Fibroblast of skin of right biceps (primary cell): ENCODE measurements at regions not wholly inside any gene's neighbourhood (a gene's known extent, or its start where the extent isn't known, plus 50 kb on each side); places are given as distances from the start of the nearest gene placed in this dataset.
A peak's percentile ranks its signal among the peaks of the same experiment; 100 is the strongest.

Source experiments
- DNase-seq: peaks from one replicate; pipeline ENCODE4 v3.0.0-alpha.2; 2013

DNA sequence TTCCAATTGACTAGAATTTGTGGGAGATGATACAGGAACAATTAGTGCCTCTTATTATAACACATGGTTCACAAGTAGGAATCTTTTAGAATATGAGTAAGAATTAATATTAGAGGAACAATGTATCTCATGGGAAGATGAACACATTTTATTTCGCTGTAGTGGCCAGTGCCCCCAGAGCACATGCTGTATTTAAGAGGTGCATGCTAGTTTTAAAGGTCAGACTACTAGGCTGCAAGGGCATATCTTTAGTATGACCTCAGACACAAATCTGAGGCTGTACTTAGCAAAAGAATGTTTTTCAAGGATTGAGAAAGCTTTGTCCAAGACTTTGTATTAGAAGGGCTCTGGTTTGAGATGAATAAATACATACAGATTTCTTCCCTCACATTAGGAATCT, 586.9 kb downstream of the CCER1 start:
- no peak for DNase-seq

DNA sequence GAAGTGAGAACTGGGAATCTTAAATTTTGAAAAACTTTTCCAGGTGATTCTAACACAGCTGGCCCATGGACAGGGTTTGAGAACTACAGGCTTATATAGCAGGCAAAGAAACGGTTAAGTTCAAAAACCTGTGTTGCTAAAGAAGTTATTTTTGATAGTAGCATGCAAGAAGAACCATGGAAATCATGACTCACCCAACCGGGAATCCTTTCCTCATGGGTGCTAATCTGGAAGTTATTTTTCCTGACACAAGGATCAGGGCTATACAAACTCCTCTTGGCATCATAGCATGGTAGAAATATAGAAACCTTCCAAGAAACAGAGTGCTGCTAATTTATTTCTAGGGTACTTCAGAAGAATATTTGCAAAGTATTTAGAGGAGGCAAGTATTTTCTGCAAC, 588.7 kb downstream of the CCER1 start:
- peak; percentile 74 for DNase-seq

DNA sequence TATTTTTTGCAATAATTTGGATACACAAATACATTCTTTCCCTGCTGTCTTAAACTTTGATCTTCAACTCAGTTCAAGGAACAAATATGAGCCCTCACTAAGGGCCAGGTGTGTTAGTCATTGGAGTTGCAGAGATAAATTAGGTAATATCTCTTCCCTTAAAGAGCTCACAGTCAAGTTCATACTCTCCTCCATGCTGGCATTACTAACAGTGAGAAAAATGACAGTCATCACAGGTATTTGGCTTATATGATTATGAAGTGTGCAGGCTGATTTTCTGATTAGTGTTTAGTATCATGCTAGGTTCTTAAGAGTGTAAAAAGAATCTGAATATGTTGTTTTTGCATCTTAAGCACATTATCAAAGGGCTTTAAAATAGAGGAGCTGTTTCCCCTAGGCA, 594.7 kb downstream of the CCER1 start:
- no peak for DNase-seq

DNA sequence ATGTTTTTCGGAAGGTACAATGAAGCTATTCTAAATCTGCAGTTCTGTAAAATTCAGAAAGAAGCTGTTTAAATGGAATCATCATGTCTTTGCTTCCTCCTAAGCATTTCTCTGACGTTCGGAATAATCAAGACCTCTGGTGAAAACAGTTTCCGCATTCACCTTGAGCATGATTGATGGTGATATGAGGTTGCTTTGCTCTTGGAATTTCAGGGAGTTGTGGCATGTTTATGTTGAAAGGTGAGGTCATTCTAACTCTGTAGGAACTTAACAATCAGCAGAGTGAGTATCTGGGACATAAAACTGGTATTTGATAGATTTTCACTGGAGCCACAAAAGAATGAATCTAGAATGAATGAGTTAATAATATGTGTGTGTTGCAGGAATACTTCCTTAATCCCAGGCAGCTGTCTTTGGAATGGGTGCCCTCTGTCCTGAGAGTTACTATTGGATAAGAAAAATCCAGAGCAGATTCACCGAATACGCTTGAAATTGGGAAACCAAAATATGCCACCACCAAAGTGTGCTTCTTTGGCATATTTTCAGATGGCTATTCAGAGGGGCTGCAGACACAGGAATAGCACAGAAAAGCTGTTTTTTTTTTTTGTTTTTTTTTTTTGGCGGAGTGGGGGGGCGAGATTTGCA, 599.1 kb downstream of the CCER1 start:
- no peak for DNase-seq

DNA sequence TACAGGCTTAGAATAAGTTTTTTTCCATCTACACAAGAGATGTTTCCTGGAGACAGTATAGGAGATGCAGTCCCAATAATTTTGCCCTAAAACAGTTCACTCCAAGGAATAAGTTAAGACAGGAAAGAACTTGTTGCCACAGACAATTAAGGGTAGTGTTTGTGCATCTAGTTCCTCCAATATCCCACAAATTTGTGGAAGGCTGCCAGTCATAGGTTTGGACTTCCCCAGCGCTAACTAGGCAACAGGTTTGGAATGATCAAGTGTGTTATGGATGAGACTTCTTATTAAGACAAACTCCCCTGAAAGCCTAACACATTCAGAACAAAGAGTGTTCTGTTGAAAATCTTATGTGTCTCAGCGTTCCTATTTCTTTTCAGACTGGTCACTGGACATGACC, 611.0 kb downstream of the CCER1 start:
- DNase-seq = no peak

DNA sequence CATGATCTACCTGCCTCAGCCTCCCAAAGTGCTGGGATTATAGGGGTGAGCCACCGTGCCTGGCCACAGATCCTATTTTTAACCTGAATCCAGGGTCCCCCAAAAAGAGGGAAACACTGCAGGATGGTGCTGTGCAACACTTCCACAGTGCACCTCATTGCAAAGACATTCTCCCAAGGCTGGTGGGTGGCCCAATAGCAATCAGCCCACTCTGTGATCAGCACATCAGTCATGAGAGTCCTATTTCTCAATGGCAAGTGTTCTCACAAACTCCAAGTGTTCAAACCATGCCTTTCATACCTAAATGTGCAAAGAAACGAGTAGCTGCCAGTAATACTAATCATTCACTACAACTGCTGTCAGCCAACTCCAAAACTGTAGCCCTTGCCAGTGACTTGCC, 612.9 kb downstream of the CCER1 start:
- no peak for DNase-seq

DNA sequence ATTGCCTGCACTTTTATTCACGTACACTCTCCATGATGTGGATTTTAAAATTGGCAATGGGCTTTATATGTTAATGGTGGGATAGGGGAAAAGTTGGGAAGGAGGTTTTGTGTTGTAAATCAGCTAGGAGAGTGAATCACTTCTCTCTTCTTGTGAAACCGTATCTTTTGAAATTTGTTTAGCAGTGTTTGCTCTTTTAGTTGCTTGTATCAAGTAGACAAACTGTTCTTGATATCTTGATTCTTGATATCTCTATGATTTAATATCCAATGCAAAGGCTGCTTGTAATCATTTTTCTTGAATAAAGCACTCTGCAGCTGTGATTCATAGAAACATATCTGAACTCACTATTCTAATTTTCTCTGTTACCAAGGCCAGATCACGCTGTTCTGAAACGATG, 615.1 kb downstream of the CCER1 start:
- DNase-seq = no peak

DNA sequence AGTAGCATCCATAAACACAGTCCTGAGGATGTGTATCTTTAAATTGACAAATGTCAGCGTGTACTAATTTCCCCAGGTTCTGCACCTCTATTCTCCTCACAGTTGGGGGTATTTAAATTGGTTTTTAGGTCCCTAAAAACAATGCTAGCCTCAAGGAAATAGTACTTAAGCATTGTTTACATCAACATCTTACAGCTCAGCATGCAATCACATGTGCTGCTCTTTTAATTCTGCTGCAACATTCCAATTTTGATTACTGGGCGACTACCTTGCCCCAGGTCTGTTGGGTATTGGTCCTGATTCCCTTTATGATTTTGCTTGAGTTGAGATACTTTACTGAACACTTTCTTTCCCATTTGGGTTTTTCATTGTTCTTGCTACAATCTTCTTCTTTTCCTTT, 616.6 kb downstream of the CCER1 start:
- DNase-seq = no peak

DNA sequence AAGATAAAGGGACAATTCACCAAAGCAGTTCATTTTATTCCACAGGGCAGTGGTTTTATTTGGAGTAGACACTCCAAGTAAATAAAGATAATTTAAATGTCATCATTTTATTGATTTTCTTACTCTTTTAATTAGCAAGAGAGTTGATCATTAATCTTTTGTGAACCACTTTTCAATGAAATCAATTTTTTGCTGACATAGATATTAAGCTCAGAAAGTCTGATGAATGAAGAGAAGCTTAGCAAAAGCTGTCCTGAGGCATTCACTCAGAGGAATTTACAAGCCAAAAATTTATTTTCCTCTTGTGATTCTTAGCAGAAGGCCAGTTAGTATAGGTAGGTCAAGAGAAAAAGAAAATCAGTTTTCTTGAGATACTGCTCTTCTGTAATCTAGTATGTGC, 618.0 kb downstream of the CCER1 start:
- DNase-seq = no peak

DNA sequence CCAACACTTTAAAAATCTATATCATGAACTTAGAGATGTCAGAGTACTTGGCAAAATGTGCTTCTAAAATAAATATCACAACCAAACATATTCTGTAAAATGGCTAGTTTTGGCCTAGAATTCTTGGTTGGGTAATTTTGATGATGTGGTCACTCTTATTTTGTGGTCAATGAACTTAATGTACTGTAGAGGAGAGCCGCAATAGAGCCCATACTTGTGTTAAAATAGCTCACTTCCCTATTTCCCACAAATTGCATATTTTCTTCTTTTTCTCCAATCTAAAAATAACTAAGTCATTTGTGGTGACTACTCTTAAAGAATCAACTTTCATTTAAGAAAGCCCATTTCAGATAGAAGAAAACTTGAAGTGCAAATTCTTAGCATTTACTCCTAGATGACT, 619.4 kb downstream of the CCER1 start:
- peak; percentile 71 for DNase-seq

DNA sequence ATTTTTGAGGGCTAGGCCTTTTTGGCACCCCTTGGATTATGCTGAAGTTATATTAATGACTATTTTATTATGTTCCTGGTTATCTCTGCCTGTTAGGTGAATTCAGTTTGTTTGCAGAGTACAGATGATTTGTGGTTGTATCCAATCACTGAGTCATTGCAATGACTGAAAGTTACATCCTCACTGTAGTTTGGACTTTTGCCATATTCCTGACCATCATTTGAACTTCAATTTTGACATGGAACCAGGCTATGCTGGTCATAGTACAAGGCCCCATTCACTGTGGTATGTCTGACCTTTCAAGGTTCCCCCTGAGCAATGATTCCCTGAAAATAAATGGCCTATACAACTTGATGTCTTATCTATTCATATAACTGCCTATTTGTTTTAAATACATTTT, 621.0 kb downstream of the CCER1 start:
- peak; percentile 60 for DNase-seq

DNA sequence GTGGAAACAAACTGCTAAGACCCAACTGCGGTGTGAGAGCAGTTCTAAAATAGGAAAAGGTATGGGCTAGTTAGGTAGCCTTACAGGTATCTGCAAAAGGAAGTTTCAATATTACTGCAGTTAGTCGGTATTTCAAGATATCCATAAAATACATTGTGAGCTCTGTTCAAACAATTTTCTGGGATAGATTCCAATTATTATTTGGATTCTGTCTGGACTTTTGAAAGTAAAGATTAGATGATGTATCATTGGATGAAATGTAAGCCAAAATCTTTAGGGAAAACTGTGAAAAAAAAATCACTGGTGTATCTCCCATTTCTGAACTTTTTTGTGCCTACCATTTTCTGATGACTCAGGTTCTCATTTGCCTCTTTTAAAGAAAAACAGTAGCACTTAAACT, 621.6 kb downstream of the CCER1 start:
- DNase-seq = peak; percentile 36

DNA sequence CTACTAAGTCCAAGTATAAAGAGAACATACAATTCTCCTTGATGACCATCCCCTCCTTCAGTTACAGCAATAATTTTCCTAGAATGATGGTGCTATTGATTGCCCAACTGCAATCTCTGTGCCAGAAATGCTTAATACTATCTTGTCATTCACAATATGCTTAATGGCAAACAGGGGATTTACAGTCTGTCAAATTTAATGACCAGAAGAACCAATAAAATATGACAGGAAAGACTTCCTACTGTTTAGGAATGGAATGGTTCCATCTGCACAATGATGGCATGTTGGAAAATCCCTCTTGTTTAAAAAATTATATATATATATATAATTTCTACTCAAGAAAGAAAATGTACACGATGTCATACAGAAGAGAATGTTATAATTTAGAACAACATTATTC, 623.2 kb downstream of the CCER1 start:
- DNase-seq = peak; percentile 1

DNA sequence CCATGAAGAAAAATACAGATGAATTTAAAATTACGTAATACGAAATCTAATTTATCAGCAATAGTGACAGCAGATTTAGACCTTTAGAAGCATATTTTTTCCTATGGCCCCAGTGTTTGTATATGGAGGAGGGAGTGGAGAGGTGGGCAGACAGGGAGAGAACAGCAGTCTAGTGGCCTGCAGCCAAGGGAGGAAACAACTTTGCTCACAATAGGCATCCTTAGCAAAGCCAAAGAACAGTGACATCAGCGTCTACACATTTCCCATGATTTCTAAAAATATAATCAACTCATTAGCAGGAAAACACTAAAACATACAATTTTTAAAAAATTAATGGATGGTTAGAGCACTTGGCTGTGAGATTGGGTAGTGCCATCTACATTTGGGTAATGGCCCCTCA, 622.6 kb upstream of the ATP2B1 start:
- DNase-seq = peak; percentile 6

DNA sequence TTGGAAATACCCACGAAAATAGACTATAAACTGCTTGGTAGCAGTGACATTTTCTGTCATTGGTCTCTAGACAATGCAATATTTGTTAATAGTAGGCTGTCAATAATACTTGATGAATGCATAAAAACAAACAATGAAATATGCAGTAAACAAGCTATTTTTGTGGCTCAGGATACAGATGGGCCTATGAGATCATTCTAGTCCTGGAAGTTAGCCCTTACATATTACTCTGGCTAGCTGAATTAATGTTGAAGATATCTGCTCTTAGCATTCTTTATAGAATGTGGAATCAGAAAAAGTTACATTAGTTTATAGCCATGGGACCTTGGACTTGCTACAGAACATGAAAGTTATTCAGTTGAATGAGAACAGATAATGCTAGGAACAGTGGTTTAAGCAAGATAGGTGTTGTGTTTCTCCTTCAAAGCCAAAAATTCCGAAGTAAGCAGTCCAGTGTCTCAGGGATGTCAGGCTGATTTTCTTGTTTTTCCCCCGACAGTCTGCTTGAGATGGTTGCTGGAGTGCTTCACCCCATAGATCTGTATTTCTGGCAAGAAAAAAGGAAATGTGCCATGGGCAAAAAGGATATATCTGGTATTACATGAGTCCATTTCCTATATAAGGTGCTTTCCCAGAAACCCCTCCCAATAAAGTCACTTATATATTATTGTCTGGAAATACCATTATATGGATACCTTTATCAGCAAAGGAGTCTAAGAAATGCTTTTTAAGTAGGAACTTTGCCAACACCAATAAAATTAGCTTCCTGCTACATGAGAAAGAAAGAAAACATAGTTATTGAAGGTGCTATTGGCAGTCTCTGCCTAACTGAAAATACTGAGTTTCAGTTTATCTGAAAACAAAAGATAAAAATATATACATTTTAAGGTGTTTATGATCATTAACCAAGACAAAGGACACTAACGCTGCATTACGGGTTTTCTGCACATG, 619.4 kb upstream of the ATP2B1 start:
- DNase-seq = no peak

DNA sequence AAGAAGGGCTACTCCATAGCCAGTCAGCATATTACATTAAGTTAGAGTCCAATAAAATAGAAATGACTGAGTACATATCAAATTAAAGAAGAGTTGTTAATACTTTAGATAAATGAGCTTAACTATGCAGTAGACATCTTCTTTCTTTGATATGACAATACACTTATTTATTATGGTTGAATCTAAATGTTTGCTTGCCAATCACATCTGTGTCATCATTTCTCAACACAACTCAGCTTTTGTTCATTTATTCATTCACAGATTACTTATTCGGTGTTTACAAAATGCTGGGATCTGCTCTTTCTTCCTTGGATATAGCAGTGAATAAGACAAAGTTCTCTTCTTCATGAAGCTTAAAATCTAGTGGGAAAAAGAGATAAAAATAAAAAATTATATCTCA, 614.6 kb upstream of the ATP2B1 start:
- no peak for DNase-seq

DNA sequence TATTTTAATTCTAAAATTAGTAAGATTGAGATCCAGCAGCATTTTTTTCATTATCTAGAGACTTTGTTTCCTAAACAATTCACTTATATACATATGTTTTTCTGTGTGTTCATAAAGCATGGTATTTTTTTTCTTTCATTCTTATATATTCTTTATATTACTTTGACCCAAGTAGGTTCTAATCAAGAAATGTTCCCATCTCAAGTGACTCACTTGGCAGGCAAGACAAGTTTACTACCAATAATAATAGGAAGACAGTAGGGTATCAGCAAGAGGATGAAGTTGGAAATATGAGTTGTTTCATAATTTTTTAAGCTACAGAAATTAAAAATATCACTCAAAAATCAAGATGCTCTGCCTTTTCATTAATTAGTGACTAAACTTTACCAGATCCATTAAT, 613.4 kb upstream of the ATP2B1 start:
- no peak for DNase-seq

DNA sequence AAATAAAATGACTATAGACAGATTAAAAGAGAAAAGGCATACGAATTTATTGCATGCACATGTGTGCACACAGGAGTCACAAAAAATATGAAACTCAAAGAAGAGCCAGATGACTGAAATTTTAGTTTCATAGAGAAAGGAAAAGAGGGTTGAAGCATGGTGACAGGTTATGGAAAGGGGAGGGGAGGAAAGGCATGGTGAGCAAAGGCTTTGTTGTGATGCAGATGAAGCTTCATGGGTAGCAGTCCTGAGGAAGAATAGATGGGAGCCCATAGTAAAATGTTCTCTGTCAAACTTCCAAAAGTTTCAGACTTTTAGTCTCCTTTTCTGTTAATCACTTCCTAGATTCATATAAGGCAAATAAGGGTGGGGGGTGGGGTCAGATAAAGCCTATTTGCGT, 612.7 kb upstream of the ATP2B1 start:
- DNase-seq = no peak

DNA sequence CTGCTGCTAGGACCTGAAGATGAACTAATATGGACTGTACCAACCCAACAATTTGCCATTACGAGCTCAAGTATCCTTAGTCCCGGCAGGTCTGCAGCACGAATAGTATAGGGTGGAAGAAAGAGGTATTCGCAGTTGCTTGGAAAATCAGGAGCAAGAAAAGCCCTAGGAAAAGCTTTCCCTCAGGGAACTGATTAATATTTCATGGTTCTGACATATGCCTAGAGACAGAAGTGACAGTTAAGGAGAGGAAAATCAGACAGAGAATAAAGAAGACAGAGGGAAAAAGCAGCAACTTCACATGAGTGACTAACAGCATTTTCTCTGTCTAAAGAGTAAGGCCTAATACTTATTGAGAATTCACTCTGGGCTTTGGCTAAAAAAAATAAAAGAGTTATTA, 602.9 kb upstream of the ATP2B1 start:
- no peak for DNase-seq

DNA sequence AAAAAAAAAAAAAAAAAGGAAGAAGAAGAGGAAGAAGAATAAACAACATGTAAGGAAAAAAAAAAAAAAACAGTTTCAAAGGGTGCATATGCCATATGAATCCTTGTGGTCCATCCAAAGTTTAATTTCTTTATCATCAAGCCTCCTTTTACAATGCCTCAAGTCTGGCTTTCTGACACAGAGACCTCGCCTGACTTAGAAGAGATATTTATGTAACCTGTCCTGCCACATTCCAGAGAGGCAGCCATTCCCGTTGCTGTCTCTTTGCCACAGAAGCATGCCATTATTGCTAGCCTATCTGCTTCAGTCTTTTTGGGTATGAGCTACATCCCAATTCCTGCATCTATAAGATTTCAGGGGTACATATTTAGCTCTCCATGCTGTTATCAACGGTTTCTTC, 596.7 kb upstream of the ATP2B1 start:
- DNase-seq = no peak

DNA sequence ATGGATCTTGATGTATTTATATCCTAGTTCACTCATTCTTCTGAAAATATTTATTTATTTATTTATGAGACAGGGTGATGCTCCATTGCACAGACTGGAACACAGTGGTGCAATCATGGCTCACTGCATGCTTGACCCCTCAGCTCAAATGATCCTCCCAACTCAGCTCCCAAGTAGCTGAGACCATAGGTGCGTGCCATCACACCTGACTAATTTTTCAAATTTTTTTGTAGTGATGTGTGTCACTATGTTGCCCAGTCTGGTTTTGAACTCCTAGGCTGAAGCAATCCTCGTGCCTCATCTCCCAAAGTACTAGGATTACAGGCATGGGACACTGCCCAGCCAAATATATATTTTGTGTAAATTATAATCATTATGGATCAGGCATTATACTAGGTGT, 595.6 kb upstream of the ATP2B1 start:
- no peak for DNase-seq

DNA sequence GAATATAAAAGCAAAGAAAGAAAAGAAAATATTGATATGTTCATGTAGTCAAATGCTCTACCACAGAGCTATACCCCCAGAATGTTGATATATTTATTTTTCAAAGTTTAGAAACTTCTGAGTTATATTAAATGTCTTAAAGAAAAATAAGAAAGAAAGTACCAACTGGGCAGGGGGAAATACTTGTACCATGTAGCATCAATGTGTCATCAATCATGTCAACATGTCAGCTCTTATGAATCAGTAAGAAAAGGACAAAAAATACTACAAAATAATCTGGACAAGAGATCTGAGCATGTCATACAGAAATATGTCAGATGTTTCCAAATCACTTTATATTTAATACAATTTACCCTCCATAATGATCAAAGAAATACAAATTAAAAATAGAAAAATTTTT, 595.1 kb upstream of the ATP2B1 start:
- no peak for DNase-seq

DNA sequence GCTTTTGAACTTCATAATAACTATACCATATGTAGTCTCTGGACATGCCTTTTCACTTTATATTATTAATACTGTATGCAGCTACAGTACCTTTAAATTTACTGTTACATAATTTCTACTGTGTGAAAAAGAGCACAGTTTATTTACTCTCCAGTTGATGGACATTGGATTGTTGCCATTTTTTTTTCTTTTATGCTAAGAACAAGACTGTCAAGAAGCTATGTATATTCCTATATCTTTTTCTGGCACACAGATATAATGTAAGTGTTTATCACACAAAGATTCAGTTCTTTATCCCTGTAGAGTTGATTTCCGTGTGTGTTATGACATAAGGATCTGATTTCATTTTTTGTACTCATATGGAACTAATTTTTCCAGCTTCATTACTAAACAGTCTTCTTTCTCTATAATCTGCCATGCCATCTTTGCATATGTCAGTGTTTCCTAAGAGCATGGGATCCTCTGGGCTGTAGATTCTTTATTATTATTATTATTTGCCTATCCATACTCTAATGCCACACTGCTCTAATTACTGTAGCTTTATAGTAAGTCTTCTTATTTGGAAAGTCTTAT, 593.0 kb upstream of the ATP2B1 start:
- DNase-seq = peak; percentile 10

DNA sequence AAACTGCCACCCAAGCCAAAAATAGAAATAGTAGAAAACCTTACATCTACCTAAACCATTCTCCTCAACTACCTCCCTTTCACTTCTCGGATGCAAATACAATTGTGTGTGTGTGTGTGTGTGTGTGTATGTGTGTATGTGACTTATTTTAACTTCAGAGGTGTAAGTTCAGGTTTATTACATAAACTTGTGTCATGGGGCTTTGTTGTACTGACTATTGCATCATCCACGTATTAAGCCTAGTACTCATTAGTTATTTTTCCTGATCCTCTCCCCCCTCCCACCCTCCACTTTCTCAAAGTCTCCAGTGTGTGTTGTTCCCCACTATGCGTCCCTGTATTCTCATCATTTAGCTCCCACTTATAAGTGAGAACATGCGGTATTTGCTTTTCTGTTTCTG, 592.5 kb upstream of the ATP2B1 start:
- no peak for DNase-seq
